A673 (cell line): ENCODE measurements at regions not wholly inside any gene's neighbourhood (a gene's known extent, or its start where the extent isn't known, plus 50 kb on each side); places are given as distances from the start of the nearest gene placed in this dataset.

Experiments used
- EZH2 ChIP-seq: fragments of 200-600 bp; sonication (generic); IDR thresholded peaks from 2 replicates; pipeline ENCODE4 v1.6.1; 2017; ENCODE audit warnings: borderline replicate concordance, low read depth, mild to moderate bottlenecking, mixed read lengths, antibody characterized with exemption, low read length; ENCODE audit not compliant: poor library complexity, severe bottlenecking
- TF ChIP-seq, protein P1 (sequence below): fragments of 300-800, 200-600 bp; sonication (generic); conservative IDR thresholded peaks from 2 replicates; pipeline ENCODE4 v1.5.1; 2017; ENCODE audit warnings: low read depth, mild to moderate bottlenecking, antibody characterized with exemption, low read length, moderate library complexity, mixed read lengths

DNA sequence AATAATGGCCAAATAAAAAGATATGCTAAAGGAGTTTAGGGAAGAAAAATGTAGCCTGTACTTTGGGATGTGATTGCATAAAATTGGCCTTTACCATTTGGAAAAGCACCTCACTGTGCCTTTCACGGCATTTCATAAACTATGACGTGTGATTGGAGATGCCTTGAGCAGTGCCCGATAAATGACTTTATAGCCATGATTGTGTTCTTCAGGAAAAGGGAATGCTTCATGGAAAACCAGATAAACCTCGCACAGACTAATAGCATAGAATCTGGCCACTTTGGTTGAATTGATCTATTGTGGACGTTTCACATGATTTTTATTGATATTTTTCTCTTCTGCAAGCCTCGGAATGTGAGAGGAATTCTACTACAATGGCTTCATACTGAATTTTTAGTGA, 502.0 kb upstream of the MKI67 start:
- TF ChIP-seq, protein P1, sequence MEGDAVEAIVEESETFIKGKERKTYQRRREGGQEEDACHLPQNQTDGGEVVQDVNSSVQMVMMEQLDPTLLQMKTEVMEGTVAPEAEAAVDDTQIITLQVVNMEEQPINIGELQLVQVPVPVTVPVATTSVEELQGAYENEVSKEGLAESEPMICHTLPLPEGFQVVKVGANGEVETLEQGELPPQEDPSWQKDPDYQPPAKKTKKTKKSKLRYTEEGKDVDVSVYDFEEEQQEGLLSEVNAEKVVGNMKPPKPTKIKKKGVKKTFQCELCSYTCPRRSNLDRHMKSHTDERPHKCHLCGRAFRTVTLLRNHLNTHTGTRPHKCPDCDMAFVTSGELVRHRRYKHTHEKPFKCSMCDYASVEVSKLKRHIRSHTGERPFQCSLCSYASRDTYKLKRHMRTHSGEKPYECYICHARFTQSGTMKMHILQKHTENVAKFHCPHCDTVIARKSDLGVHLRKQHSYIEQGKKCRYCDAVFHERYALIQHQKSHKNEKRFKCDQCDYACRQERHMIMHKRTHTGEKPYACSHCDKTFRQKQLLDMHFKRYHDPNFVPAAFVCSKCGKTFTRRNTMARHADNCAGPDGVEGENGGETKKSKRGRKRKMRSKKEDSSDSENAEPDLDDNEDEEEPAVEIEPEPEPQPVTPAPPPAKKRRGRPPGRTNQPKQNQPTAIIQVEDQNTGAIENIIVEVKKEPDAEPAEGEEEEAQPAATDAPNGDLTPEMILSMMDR, result no peak
- TF ChIP-seq EZH2, result no peak
